Omental fat pad (tissue), 3 donors: ENCODE measurements at regions not wholly inside any gene's neighbourhood (a gene's known extent, or its start where the extent isn't known, plus 50 kb on each side); places are given as distances from the start of the nearest gene placed in this dataset.

Source experiments
- ATAC-seq: fragments of 150-250 bp; one replicate; pipeline ENCODE4 v1.9.1; 2016; ENCODE audit warnings: mild to moderate bottlenecking, moderate library complexity; ENCODE audit not compliant: low FRiP score
- DNase-seq: peaks from one replicate; pipeline ENCODE4 v3.0.0-alpha.2; 2019; ENCODE audit warnings: low spot score
- TF ChIP-seq, protein P1 (sequence below), 3 donors: fragments of 450-650 bp; IDR thresholded peaks; one replicate each; pipeline ENCODE4 v1.5.1; 2016 to 2017; ENCODE audit warnings: antibody characterized with exemption in 3 of 3, mild to moderate bottlenecking in 3 of 3, moderate library complexity in 2 of 3

- TF ChIP-seq, protein P1, sequence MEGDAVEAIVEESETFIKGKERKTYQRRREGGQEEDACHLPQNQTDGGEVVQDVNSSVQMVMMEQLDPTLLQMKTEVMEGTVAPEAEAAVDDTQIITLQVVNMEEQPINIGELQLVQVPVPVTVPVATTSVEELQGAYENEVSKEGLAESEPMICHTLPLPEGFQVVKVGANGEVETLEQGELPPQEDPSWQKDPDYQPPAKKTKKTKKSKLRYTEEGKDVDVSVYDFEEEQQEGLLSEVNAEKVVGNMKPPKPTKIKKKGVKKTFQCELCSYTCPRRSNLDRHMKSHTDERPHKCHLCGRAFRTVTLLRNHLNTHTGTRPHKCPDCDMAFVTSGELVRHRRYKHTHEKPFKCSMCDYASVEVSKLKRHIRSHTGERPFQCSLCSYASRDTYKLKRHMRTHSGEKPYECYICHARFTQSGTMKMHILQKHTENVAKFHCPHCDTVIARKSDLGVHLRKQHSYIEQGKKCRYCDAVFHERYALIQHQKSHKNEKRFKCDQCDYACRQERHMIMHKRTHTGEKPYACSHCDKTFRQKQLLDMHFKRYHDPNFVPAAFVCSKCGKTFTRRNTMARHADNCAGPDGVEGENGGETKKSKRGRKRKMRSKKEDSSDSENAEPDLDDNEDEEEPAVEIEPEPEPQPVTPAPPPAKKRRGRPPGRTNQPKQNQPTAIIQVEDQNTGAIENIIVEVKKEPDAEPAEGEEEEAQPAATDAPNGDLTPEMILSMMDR (IDR thresholded peaks at IDR 0.05) = no peak
- DNase-seq (no peak), ATAC-seq (no peak)
Measured at GRCh38 chr20:48287552-48288170, 502.4 kb upstream of the SULF2 start.

- ATAC-seq = no peak
- TF ChIP-seq, protein P1 (IDR thresholded peaks at IDR 0.05) = no peak
- no peak for DNase-seq
Measured at GRCh38 chr20:48287021-48287494, 501.8 kb upstream of the SULF2 start.

DNA sequence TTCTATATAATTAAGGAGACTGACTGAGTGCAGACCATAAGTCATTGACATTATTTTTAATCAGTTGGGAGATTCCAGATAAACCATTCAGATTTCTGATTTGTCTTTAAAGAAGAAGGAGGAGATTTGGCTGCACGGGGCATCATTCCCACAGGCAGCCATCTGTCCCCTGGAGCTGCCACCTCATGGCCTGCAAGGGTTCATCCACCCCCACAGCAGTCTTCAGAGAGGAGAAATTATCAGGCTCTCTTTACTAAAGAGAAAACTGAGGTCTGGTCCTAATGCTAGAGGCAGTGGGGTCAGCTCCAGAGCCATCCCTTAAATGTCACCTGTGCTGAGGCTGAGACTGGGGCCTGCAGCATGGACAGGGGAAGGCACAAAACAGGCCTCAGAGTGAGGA is 501.3 kb upstream of the SULF2 start:
- no peak for DNase-seq

DNA sequence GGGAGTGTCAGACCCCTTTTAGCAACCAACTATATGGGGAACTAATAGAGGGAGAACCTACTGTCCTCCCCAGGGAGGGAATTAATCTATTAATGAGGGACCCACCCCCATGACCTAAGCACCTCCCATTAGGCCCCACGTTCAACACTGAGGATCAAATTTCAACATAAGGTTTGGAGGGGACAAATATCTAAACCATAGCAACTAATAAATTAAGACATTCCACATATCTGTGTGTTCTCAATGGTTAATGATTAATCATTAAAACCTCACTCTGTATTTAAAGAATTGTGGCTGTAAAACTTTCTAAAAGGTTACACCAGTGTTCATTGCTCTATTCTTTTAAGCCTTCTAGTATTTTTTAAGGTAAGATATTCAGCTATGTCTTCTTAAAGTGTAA is 500.4 kb upstream of the SULF2 start:
- DNase-seq (no peak), ATAC-seq (no peak)
- TF ChIP-seq, protein P1 (IDR thresholded peaks at IDR 0.05) = no peak

More for the DNA sequence above, 501.3 kb upstream of the SULF2 start:
- TF ChIP-seq, protein P1 (IDR thresholded peaks at IDR 0.05) = no peak
- no peak for ATAC-seq

GRCh38 chr20:48284837-48285236 is 499.6 kb upstream of the SULF2 start:
- TF ChIP-seq, protein P1 (IDR thresholded peaks at IDR 0.05) = no peak
- ATAC-seq = no peak
- DNase-seq = no peak

DNA sequence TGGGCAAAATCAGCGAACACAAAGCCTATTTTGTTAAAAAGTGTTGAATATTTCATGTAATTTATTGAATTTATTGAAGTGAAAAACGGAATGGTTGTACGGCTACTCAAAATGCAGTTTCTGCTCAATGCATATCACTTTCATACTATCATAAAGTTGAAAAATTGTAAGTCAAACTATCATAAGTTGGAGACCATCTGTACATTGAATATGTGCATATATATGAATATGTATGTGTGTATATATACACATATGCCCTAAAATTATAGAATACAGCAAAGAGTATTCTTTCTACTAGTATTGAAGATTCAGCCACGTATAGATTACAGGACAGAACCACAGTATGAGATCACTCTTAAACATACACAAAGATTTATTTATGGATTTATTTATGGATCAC is 499.0 kb upstream of the SULF2 start:
- TF ChIP-seq, protein P1 (IDR thresholded peaks at IDR 0.05) = no peak
- DNase-seq (no peak), ATAC-seq (no peak)

DNA sequence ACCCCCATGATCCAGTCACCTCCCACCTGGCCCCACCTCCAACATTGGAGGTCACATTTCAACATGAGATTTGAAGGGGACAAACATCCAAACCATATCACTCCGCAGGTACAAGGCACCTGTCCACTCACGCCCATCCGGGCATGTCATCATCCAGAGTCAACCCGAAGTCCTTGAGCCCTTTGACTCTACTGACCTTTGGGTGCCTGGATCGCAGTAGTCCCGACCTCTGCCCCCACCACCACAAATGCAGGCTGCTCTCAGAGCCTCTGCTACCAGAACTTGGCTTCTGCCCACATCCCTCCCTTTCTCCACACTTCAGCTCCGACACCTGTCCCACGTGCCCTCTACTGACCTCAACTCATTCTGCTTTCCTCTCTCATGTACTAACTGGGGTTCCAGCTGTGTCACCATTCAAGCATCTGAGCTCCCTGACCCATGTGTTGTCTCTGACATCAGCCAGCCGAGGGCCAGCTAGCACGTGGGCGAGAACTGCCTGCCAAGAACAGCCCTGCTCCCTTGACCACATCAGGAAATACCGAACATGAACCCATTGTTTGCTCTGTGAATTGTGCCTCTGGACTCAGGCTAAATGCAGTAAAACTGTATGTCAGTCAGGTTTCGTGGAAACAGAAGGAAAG is 498.3 kb upstream of the SULF2 start:
- TF ChIP-seq, protein P1 (IDR thresholded peaks at IDR 0.05) = no peak
- no peak for DNase-seq
- ATAC-seq = peak; percentile 46
